ENCODE measurements at regions not wholly inside any gene's neighbourhood (a gene's known extent, or its start where the extent isn't known, plus 50 kb on each side); places are given as distances from the start of the nearest gene placed in this dataset.

- Mint-ChIP-seq H3K4me3 (no peak overlapping the region), H3K36me3 (ENCODE audit: insufficient read depth in 1 of 3, low read depth in 3 of 3) (no peaks in the 10 kb centered on the region; a peak in 1 of 7 replicates), H3K27me3 (ENCODE audit: low read depth) (no peaks in the 10 kb centered on the region), H3K9me3 (peaks cover 2 to 6% of the 10 kb centered on the region in 2 experiments; a peak in 3 of 5 replicates), H3K4me1 (no peaks in the 10 kb centered on the region), H3K27ac (no peak overlapping the region)
- H3K23me2 ChIP-seq (ENCODE audit: insufficient read length, low read depth, low read length, poor library complexity, severe bottlenecking): no peaks in the 10 kb centered on the region
- H3K23ac ChIP-seq (ENCODE audit: insufficient read length, low read depth, low read length): no peak overlapping the region
- H2BK15ac ChIP-seq (ENCODE audit: low read depth, low read length): no peak overlapping the region
- no peak overlapping the region for H2AFZ ChIP-seq (ENCODE audit: low read length)
- no peaks in the 10 kb centered on the region for H4K20me1 ChIP-seq (ENCODE audit: control insufficient read depth, insufficient read depth, insufficient read length)
- H4K5ac ChIP-seq (ENCODE audit: insufficient read length, low read depth, low read length): no peak overlapping the region
- H3K56ac ChIP-seq (ENCODE audit: insufficient read length, low read depth, low read length): no peak overlapping the region
- H3K27ac ChIP-seq (ENCODE audit: insufficient read length, low read depth, low read length): no peak overlapping the region
- WGBS (ENCODE audit: extremely low coverage, insufficient read length, low lambda C conversion rate): no CpG with 5 or more reads among the region's 2 CpGs
- H2BK5ac ChIP-seq (ENCODE audit: insufficient read length, low read length): no peak overlapping the region
- H3K79me2 ChIP-seq (ENCODE audit: insufficient read depth, low read length): no peaks in the 10 kb centered on the region
- H2BK20ac ChIP-seq (ENCODE audit: low read depth, low read length, poor library complexity, severe bottlenecking): no peak overlapping the region
- H3K14ac ChIP-seq (ENCODE audit: insufficient read depth, low read length): no peak overlapping the region
- TF ChIP-seq CTCF (conservative IDR thresholded peaks at IDR 0.05): no peak
- H2BK120ac ChIP-seq (ENCODE audit: low read depth, low read length, poor library complexity, severe bottlenecking): no peak overlapping the region
- H3K18ac ChIP-seq (ENCODE audit: insufficient read length, low read depth, low read length): no peak overlapping the region
- H2AK5ac ChIP-seq (ENCODE audit: insufficient read length, low read length): no peak overlapping the region
- no peak overlapping the region for H4K91ac ChIP-seq (ENCODE audit: insufficient read length, low read depth, low read length)
- no peak overlapping the region for H3K4me2 ChIP-seq (ENCODE audit: insufficient read depth, insufficient read length, low read length)
- H3K9me3 ChIP-seq (ENCODE audit: control insufficient read depth, low read depth, low read length): no peaks in the 10 kb centered on the region
- no peaks in the 10 kb centered on the region for H3K4me1 ChIP-seq (ENCODE audit: insufficient read depth, low read length)
- H3T11ph ChIP-seq (ENCODE audit: low read length): no peak overlapping the region
- H3K9ac ChIP-seq (ENCODE audit: extremely low read depth, insufficient read length, low read length): no peak overlapping the region
- DNase-seq: no peak
- no peak overlapping the region for H2BK12ac ChIP-seq (ENCODE audit: insufficient read length, low read depth, low read length)
- H4K8ac ChIP-seq (replicated peaks; ENCODE audit: insufficient read length, low read depth, low read length): no peak overlapping the region
- no peaks in the 10 kb centered on the region for H3K79me1 ChIP-seq (ENCODE audit: insufficient read depth, low read depth, low read length, poor library complexity, severe bottlenecking)
- no peaks in the 10 kb centered on the region for H3K27me3 ChIP-seq (ENCODE audit: insufficient read depth, low read length)
- H3K4ac ChIP-seq (ENCODE audit: low read depth, low read length): no peak overlapping the region
Measured at GRCh38 chr3:176683382-176683781, 513.9 kb downstream of the TBL1XR1 start.

Measured in H9 (cell line).